BLaER1 (cell line): ENCODE measurements at regions not wholly inside any gene's neighbourhood (a gene's known extent, or its start where the extent isn't known, plus 50 kb on each side); places are given as distances from the start of the nearest gene placed in this dataset.

Experiments used
- H3K27ac ChIP-seq: shearing (Covaris generic); formaldehyde crosslinking; 2 replicates; pipeline ENCODE4 v1.8.1; 2022
- H3K27me3 ChIP-seq: shearing (Covaris generic); formaldehyde crosslinking; 2 replicates; pipeline ENCODE4 v1.8.1; 2022
- H3K36me3 ChIP-seq: shearing (Covaris generic); formaldehyde crosslinking; 2 replicates; pipeline ENCODE4 v1.8.1; 2022
- H3K4me1 ChIP-seq: shearing (Covaris generic); formaldehyde crosslinking; 2 replicates; pipeline ENCODE4 v1.8.1; 2022
- H3K4me2 ChIP-seq: shearing (Covaris generic); formaldehyde crosslinking; 2 replicates; pipeline ENCODE4 v1.8.1; 2022
- H3K4me3 ChIP-seq: shearing (Covaris generic); formaldehyde crosslinking; 2 replicates; pipeline ENCODE4 v1.8.1; 2022
- H3K9ac ChIP-seq: shearing (Covaris generic); formaldehyde crosslinking; 2 replicates; pipeline ENCODE4 v1.8.1; 2022
- H3K9me3 ChIP-seq: shearing (Covaris generic); formaldehyde crosslinking; 2 replicates; pipeline ENCODE4 v1.8.1; 2022
- H4K20me1 ChIP-seq: shearing (Covaris generic); formaldehyde crosslinking; 2 replicates; pipeline ENCODE4 v1.8.1; 2022
- Cebpa-rat ChIP-seq: shearing (Covaris generic); IDR thresholded peaks from 2 replicates; pipeline ENCODE4 v1.8.1; 2022

DNA sequence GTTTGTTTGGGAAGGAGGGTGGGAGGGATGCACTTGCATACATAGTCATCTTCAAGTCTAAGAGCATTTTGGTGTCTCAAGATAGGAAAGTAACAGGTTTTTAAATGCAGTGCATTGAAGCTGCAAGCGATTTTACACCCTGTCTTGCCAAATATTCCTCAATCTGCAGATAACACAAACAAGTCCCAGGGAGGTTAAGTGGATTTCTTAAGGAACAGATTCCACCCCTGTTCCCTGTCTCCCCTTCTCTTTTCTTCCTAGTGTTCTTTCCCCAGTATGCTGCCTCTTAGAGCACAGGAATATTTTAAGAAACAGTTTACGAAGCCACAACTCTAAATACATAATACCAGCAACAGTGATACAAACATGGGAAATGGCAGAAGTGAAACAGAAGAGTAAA, 389.9 kb downstream of the PLPP3 start:
- Histone ChIP-seq H3K4me3 (no peak overlapping the region), H3K4me2 (no peak overlapping the region), H3K9me3 (no peaks in the 10 kb centered on the region), H3K27ac (no peak overlapping the region), H3K27me3 (no peaks in the 10 kb centered on the region), H3K4me1 (no peaks in the 10 kb centered on the region), H3K9ac (no peak overlapping the region), H3K36me3 (no peaks in the 10 kb centered on the region), H4K20me1 (no peaks in the 10 kb centered on the region)
- TF ChIP-seq Cebpa-rat: no peak

DNA sequence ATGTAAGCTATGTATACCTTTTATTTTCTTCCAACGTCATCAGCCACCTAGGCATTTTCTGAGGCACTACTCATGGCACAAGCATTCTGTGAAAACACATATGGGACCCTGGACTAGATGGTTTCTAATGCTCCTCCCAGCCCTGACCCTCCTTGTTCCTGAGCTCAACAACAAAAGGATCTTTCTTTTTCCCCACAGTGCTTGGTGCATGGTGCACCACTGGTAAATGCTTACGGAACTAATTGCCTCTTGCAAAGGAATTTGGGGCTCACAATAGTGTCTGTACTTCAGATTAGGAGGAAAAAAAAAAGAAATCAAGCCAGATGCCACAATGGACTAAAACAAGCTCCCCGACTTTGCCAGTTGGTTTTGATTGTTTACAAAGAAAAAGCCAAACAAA, 390.5 kb downstream of the PLPP3 start:
- Histone ChIP-seq H3K4me3 (no peak overlapping the region), H3K4me2 (no peak overlapping the region), H3K9me3 (no peaks in the 10 kb centered on the region), H4K20me1 (no peaks in the 10 kb centered on the region), H3K36me3 (no peaks in the 10 kb centered on the region), H3K9ac (no peak overlapping the region), H3K27ac (no peak overlapping the region), H3K27me3 (no peaks in the 10 kb centered on the region), H3K4me1 (no peaks in the 10 kb centered on the region)
- no peak for TF ChIP-seq Cebpa-rat

DNA sequence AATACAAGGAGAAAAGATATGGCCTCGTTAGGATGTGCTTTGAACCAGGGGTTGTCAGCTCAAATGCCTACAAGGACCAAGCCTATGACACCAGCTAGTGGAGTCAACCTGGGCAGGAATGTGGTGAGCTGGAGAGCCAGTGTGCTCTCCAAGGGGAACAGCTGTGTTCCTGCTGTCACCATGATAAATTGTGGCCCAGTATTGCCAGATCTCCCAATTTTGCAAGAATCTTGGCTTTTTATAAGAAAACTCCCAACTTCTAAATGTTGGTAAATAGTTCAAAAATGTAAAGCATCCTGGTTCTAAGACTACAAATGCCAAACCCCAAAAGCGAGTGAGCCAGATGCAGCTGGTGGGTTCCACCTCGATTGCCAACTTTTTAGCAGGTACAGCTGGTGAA, 391.1 kb downstream of the PLPP3 start:
- Histone ChIP-seq H3K4me3 (no peak overlapping the region), H3K27ac (no peak overlapping the region), H3K4me2 (no peak overlapping the region), H3K27me3 (no peaks in the 10 kb centered on the region), H3K36me3 (no peaks in the 10 kb centered on the region), H3K9ac (no peak overlapping the region), H3K4me1 (no peaks in the 10 kb centered on the region), H4K20me1 (no peaks in the 10 kb centered on the region), H3K9me3 (no peaks in the 10 kb centered on the region)
- TF ChIP-seq Cebpa-rat: no peak

DNA sequence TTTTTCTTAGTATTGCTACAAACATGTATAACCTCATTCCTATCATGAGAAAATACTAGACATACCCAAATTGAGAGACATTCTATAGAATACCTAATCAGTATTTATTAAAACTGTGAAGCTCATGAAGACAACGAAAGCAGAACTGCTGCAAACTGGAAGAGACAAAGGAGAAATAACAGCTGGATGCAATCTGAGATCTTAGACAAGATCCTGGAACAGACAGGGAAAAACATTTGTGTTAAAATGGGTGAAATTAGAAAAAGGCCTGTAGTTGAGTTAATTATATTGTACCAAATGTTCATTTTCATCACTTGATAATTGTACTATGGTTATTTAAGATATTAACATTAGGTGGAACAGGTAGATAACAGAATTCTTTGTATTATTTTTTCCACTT, 392.0 kb downstream of the PLPP3 start:
- no peak for TF ChIP-seq Cebpa-rat
- no peak overlapping the region for H3K9ac ChIP-seq
- H4K20me1 ChIP-seq: no peaks in the 10 kb centered on the region
- H3K36me3 ChIP-seq: no peaks in the 10 kb centered on the region
- no peaks in the 10 kb centered on the region for H3K4me1 ChIP-seq
- H3K27ac ChIP-seq: no peak overlapping the region
- H3K4me2 ChIP-seq: no peak overlapping the region
- H3K4me3 ChIP-seq: no peak overlapping the region
- H3K27me3 ChIP-seq: no peaks in the 10 kb centered on the region
- H3K9me3 ChIP-seq: no peaks in the 10 kb centered on the region

DNA sequence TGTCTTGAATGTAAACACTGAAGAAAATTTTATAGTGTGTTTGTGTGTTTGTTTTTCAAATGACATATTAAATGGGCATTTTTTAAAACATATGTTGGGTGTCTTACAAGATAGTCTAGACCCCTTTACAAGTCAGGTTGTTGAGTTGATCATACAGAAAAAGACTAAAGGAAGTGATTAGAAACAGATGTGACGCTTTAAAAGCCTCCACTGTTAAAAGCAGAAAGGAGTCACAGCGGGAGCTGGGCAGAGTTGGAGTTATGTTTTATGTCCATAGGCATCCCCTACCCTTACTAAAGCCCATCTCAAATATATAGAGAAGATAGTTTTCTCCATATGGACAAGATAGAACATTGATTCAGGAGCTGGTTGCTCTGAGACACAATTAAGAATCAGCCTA, 393.9 kb downstream of the PLPP3 start:
- no peaks in the 10 kb centered on the region for H4K20me1 ChIP-seq
- H3K4me3 ChIP-seq: no peak overlapping the region
- H3K4me1 ChIP-seq: peaks cover 1% of the 10 kb centered on the region; the same call in 1 of the 2 replicates
- H3K9ac ChIP-seq: no peak overlapping the region
- H3K27me3 ChIP-seq: no peaks in the 10 kb centered on the region
- no peaks in the 10 kb centered on the region for H3K36me3 ChIP-seq
- no peak overlapping the region for H3K4me2 ChIP-seq
- H3K9me3 ChIP-seq: no peaks in the 10 kb centered on the region
- H3K27ac ChIP-seq: no peak overlapping the region
- no peak for TF ChIP-seq Cebpa-rat

DNA sequence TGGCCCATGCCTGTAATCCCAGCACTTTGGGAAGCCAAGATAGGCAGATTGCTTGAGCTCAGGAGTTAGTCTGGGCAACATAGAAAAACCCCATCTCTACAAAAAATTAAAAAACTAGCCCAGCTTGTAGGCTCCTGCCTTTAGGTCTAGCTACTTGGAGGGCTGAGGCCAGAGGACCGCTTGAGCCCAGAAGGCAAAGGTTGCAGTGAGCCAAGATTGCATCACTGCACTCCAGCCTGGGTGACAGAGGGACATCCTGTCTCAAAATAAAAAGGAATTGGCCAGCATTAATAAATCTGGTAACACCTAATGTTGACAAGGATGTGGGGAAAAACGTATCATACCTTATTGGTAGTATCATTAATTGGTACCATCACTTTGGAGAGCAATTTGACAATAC, 396.2 kb downstream of the PLPP3 start:
- H3K4me2 ChIP-seq: no peak overlapping the region
- H3K9ac ChIP-seq: no peak overlapping the region
- no peaks in the 10 kb centered on the region for H4K20me1 ChIP-seq
- peaks cover 5% of the 10 kb centered on the region; the same call in 1 of the 2 replicates for H3K4me1 ChIP-seq
- H3K9me3 ChIP-seq: no peaks in the 10 kb centered on the region
- no peaks in the 10 kb centered on the region for H3K27me3 ChIP-seq
- H3K27ac ChIP-seq: no peak overlapping the region
- TF ChIP-seq Cebpa-rat: no peak
- H3K4me3 ChIP-seq: no peak overlapping the region
- no peaks in the 10 kb centered on the region for H3K36me3 ChIP-seq

DNA sequence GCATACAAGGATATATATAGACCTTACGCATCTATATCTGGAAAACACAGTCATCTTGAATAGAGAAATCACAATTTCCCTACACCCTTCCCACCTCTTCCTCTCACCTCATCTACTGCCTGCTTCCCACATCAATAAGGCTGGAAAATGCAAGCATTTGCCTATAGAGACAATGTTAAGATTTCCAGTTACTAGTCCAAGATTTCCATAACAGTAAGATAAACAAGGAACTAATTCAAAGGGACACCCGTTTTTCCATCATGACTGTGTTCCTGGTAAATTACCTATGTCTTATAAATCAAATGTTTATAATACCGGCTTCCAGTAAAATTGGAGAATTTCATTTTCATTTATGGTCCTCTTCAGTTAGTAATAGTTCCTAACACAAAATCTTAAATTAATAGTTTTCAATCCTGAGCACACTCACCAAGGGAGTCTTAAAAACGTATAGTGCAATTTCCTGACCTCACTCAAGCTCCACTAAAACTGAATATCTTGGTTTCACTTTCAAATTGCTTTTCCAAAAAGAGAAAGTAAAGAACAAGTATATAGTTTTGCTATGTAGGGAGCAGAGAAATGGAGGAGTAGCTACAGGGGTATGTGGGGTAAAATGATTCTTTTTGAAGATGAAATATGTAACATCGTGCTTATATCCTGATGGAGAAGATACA, 398.7 kb downstream of the PLPP3 start:
- no peak for TF ChIP-seq Cebpa-rat
- H3K4me2 ChIP-seq: peak overlapping the region; percentile 47
- H3K4me3 ChIP-seq: no peak overlapping the region
- no peaks in the 10 kb centered on the region for H3K9me3 ChIP-seq
- H4K20me1 ChIP-seq: no peaks in the 10 kb centered on the region
- H3K36me3 ChIP-seq: no peaks in the 10 kb centered on the region
- no peak overlapping the region for H3K27ac ChIP-seq
- no peak overlapping the region for H3K9ac ChIP-seq
- no peaks in the 10 kb centered on the region for H3K27me3 ChIP-seq
- peaks cover 5% of the 10 kb centered on the region; the same call in 1 of the 2 replicates for H3K4me1 ChIP-seq

DNA sequence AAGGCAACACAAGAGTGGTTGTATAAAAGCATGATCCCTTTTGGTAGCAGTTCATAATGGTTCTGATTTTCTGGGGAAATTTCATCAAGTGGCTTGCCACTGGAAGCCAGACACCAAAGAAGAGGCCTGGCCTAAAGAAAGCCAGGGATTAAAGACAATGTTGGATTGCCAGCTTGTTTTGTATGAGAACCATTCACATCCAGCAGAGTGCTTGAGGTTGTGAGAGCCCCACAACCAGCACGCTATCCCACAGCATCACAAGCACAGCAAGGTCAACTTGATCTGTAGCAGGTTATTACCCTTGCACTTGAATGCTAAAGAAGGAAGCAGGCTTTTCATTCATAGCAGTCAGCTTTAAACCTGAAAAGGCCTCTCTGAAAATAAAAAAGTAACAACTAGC, 399.8 kb downstream of the PLPP3 start:
- no peak overlapping the region for H3K27ac ChIP-seq
- no peaks in the 10 kb centered on the region for H3K36me3 ChIP-seq
- H3K9ac ChIP-seq: no peak overlapping the region
- TF ChIP-seq Cebpa-rat: no peak
- H3K4me1 ChIP-seq: peaks cover 5% of the 10 kb centered on the region; the same call in 1 of the 2 replicates
- no peak overlapping the region for H3K4me3 ChIP-seq
- no peaks in the 10 kb centered on the region for H3K9me3 ChIP-seq
- H3K4me2 ChIP-seq: no peak overlapping the region
- no peaks in the 10 kb centered on the region for H3K27me3 ChIP-seq
- H4K20me1 ChIP-seq: no peaks in the 10 kb centered on the region

DNA sequence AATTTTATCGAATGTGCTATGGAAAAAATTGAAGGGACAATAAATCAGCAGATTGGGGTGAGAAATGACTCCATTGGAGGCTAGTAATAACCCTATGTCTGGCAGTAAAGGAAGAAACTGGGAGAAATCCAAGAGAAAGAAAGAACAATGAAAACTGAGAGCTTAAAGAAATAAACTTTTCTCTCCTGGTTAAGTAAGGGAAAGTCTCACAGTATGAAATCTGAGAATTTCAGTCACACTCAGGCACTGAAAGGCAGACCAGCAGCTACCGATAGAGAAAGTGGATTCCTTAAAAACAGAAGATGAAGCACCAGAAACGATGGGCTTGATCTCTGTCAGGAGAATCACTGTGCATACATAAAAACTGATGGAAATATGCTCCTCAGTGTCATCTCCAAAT, 404.2 kb downstream of the PLPP3 start:
- no peaks in the 10 kb centered on the region for H3K27me3 ChIP-seq
- no peak overlapping the region for H3K9ac ChIP-seq
- no peaks in the 10 kb centered on the region for H4K20me1 ChIP-seq
- H3K36me3 ChIP-seq: no peaks in the 10 kb centered on the region
- H3K9me3 ChIP-seq: no peaks in the 10 kb centered on the region
- H3K4me3 ChIP-seq: no peak overlapping the region
- H3K4me1 ChIP-seq: peaks cover 6% of the 10 kb centered on the region
- TF ChIP-seq Cebpa-rat: no peak
- H3K27ac ChIP-seq: no peak overlapping the region
- no peak overlapping the region for H3K4me2 ChIP-seq

DNA sequence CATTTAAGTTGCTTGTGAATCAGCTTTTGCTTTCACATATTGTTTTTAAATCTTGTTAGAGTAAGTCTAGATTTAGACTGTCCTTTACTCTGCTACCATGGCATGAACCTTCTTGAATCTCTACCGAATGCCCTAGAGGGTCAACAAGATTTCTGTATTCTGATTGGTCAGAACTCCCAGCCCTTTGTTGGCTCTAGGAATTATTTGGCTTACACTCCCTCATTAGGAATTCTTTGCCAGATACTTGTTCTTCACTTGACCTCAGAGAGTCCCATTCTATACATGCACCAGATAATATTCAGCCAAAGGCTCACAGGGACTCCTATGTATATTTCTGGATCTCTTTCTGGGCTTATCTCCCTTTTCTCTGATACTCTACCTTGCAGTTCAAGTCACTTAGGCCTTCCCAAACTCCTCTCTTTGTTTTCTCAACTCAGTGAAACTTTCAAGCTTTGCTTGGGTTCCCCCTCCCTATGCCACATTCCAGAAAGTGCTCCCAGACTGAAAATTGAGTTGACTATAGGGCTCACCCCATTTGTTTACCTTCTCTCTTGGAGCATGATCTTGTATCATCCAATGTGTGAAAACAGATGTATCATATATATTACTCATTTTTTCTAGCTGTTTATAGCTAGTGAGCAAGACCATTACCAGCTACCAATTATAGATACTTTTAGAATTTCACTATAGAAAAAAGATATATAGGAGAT, 405.0 kb downstream of the PLPP3 start:
- H3K36me3 ChIP-seq: no peaks in the 10 kb centered on the region
- no peak overlapping the region for H3K9ac ChIP-seq
- no peaks in the 10 kb centered on the region for H3K9me3 ChIP-seq
- H4K20me1 ChIP-seq: no peaks in the 10 kb centered on the region
- H3K4me3 ChIP-seq: no peak overlapping the region
- no peak overlapping the region for H3K4me2 ChIP-seq
- no peak overlapping the region for H3K27ac ChIP-seq
- H3K4me1 ChIP-seq: peaks cover 6% of the 10 kb centered on the region; the same call in 1 of the 2 replicates
- H3K27me3 ChIP-seq: no peaks in the 10 kb centered on the region
- no peak for TF ChIP-seq Cebpa-rat
